ENCODE measurements at regions not wholly inside any gene's neighbourhood (a gene's known extent, or its start where the extent isn't known, plus 50 kb on each side); places are given as distances from the start of the nearest gene placed in this dataset.
"Not testable (repeated sequence)": the region's sequence is repeated elsewhere in the genome, so short reads cannot be mapped to it uniquely, and the experiment has no call there.

GRCh38 chr9:65409471-65409980, 124.5 kb upstream of the FOXD4L5 start:
- intact Hi-C loops (cut with micrococcal nuclease): no loop called here
- Histone ChIP-seq H3K4me1 (ENCODE audit: control insufficient read depth in 2 of 2, insufficient read depth in 2 of 2, low read length in 2 of 2) (no peaks in the 10 kb centered on the region), H4K20me1 (ENCODE audit: control insufficient read depth, insufficient read depth, low read length, poor library complexity, severe bottlenecking) (no peaks in the 10 kb centered on the region), H3K4me2 (replicated peaks; ENCODE audit: low read depth, low read length, poor library complexity, severe bottlenecking) (no peak overlapping the region), H3K36me3 (replicated peaks in 1 of 2; ENCODE audit: control extremely low read depth in 1 of 2, control insufficient read depth in 1 of 2, extremely low read depth in 1 of 2, insufficient read depth in 2 of 2, low read length in 1 of 2) (no peaks in the 10 kb centered on the region), H3K9ac (ENCODE audit: low read length) (no peak overlapping the region), H3K27ac (ENCODE audit: low read length in 2 of 2) (no peak overlapping the region), H3K27me3 (replicated peaks in 1 of 4; ENCODE audit: control extremely low read depth in 1 of 4, control insufficient read depth in 3 of 4, insufficient read depth in 4 of 4, low read length in 3 of 4) (no peaks in the 10 kb centered on the region), H3K9me3 (ENCODE audit: control extremely low read depth in 1 of 3, control insufficient read depth in 2 of 3, insufficient read depth in 1 of 3, low read length in 2 of 3) (peaks cover 0 to 68% (median 0%) of the 10 kb centered on the region in 3 donors), H2AFZ (ENCODE audit: insufficient read depth, low read depth, low read length, poor library complexity, severe bottlenecking) (no peak overlapping the region), H3K79me2 (ENCODE audit: control insufficient read depth, insufficient read depth, low read length) (no peaks in the 10 kb centered on the region), H3K4me3 (ENCODE audit: control extremely low read depth in 1 of 5, extremely low read depth in 1 of 5, insufficient read depth in 1 of 5, low read depth in 2 of 5, low read length in 4 of 5) (no peak overlapping the region)
- WGBS (ENCODE audit: insufficient coverage): 87% methylated on average over 14 of the region's 14 CpGs
- Mint-ChIP-seq H3K27ac (no peak overlapping the region), H3K27me3 (no peaks in the 10 kb centered on the region), H3K9me3 (ENCODE audit: insufficient read depth) (peaks cover 22% of the 10 kb centered on the region), H3K4me1 (no peaks in the 10 kb centered on the region), H3K4me3 (no peak overlapping the region)
- CTCF ChIA-PET: no interaction called here
- POLR2A ChIA-PET: no interaction called here
- ATAC-seq (ENCODE audit: low read depth) (no peak), DNase-seq (no peak)
- no peak for TF ChIP-seq EZH2 (IDR thresholded peaks at IDR 0.05; ENCODE audit: borderline replicate concordance, insufficient read depth, low read depth, low read length, poor library complexity, severe bottlenecking)
- TF ChIP-seq CTCF (IDR thresholded peaks at IDR 0.05): no peak

- H3K4me2 ChIP-seq (replicated peaks; ENCODE audit: low read depth, low read length, poor library complexity, severe bottlenecking); ATAC-seq (ENCODE audit: low read depth); H2AFZ ChIP-seq (ENCODE audit: insufficient read depth, low read depth, low read length, poor library complexity, severe bottlenecking); H3K27me3 ChIP-seq (replicated peaks in 1 of 4; ENCODE audit: control extremely low read depth in 1 of 4, control insufficient read depth in 3 of 4, insufficient read depth in 4 of 4, low read length in 3 of 4); H4K20me1 ChIP-seq (ENCODE audit: control insufficient read depth, insufficient read depth, low read length, poor library complexity, severe bottlenecking); H3K36me3 ChIP-seq (replicated peaks in 1 of 2; ENCODE audit: control extremely low read depth in 1 of 2, control insufficient read depth in 1 of 2, extremely low read depth in 1 of 2, insufficient read depth in 2 of 2, low read length in 1 of 2); CTCF ChIA-PET; H3K27ac Mint-ChIP-seq; DNase-seq; H3K27ac ChIP-seq (ENCODE audit: low read length in 2 of 2); H3K27me3 Mint-ChIP-seq; H3K4me1 ChIP-seq (ENCODE audit: control insufficient read depth in 2 of 2, insufficient read depth in 2 of 2, low read length in 2 of 2); H3K4me3 Mint-ChIP-seq; H3K9ac ChIP-seq (ENCODE audit: low read length); POLR2A ChIA-PET; H3K79me2 ChIP-seq (ENCODE audit: control insufficient read depth, insufficient read depth, low read length); H3K4me3 ChIP-seq (ENCODE audit: control extremely low read depth in 1 of 5, extremely low read depth in 1 of 5, insufficient read depth in 1 of 5, low read depth in 2 of 5, low read length in 4 of 5); intact Hi-C loops (cut with micrococcal nuclease); H3K4me1 Mint-ChIP-seq: not testable (repeated sequence)
- peaks cover 0 to 73% (median 0%) of the 10 kb centered on the region in 3 donors for H3K9me3 ChIP-seq (ENCODE audit: control extremely low read depth in 1 of 3, control insufficient read depth in 2 of 3, insufficient read depth in 1 of 3, low read length in 2 of 3)
- H3K9me3 Mint-ChIP-seq (ENCODE audit: insufficient read depth): peaks cover 22% of the 10 kb centered on the region
- 90% methylated on average over 11 of the region's 14 CpGs for WGBS (ENCODE audit: insufficient coverage)
These were observed 123.8 kb upstream of the FOXD4L5 start for GRCh38 chr9:65408806-65409205.

- peaks cover 22% of the 10 kb centered on the region for H3K9me3 Mint-ChIP-seq (ENCODE audit: insufficient read depth)
- not testable (repeated sequence) for H3K4me3 ChIP-seq (ENCODE audit: control extremely low read depth in 1 of 5, extremely low read depth in 1 of 5, insufficient read depth in 1 of 5, low read depth in 2 of 5, low read length in 4 of 5)
These were observed 121.6 kb upstream of the FOXD4L5 start for GRCh38 chr9:65406625-65407024.

More at GRCh38 chr9:65406625-65407024, 121.6 kb upstream of the FOXD4L5 start:
- H3K36me3 ChIP-seq (replicated peaks in 1 of 2; ENCODE audit: control extremely low read depth in 1 of 2, control insufficient read depth in 1 of 2, extremely low read depth in 1 of 2, insufficient read depth in 2 of 2, low read length in 1 of 2); H3K27me3 ChIP-seq (replicated peaks in 1 of 4; ENCODE audit: control extremely low read depth in 1 of 4, control insufficient read depth in 3 of 4, insufficient read depth in 4 of 4, low read length in 3 of 4); DNase-seq; H3K27ac Mint-ChIP-seq; H2AFZ ChIP-seq (ENCODE audit: insufficient read depth, low read depth, low read length, poor library complexity, severe bottlenecking); H3K4me1 ChIP-seq (ENCODE audit: control insufficient read depth in 2 of 2, insufficient read depth in 2 of 2, low read length in 2 of 2); H3K4me2 ChIP-seq (replicated peaks; ENCODE audit: low read depth, low read length, poor library complexity, severe bottlenecking); H3K27ac ChIP-seq (ENCODE audit: low read length in 2 of 2); H3K4me3 Mint-ChIP-seq; CTCF ChIA-PET; H3K79me2 ChIP-seq (ENCODE audit: control insufficient read depth, insufficient read depth, low read length); intact Hi-C loops (cut with micrococcal nuclease); H3K4me1 Mint-ChIP-seq; H4K20me1 ChIP-seq (ENCODE audit: control insufficient read depth, insufficient read depth, low read length, poor library complexity, severe bottlenecking); ATAC-seq (ENCODE audit: low read depth); POLR2A ChIA-PET; H3K27me3 Mint-ChIP-seq; H3K9ac ChIP-seq (ENCODE audit: low read length): not testable (repeated sequence)
- WGBS (ENCODE audit: insufficient coverage): 90% methylated on average over 7 of the region's 10 CpGs
- peaks cover 0 to 74% (median 0%) of the 10 kb centered on the region in 3 donors for H3K9me3 ChIP-seq (ENCODE audit: control extremely low read depth in 1 of 3, control insufficient read depth in 2 of 3, insufficient read depth in 1 of 3, low read length in 2 of 3)

Measured in B cell (primary cell).